B cell (primary cell): ENCODE measurements at regions not wholly inside any gene's neighbourhood (a gene's known extent, or its start where the extent isn't known, plus 50 kb on each side); places are given as distances from the start of the nearest gene placed in this dataset.

Experiments
- EZH2 ChIP-seq: IDR thresholded peaks from 2 replicates; pipeline ENCODE4 v1.6.1; 2012; ENCODE audit warnings: borderline replicate concordance, low read depth, mild to moderate bottlenecking, moderate library complexity, low read length; ENCODE audit not compliant: insufficient read depth, poor library complexity, severe bottlenecking
- TF ChIP-seq, protein P1 (sequence below): fragments of 200-600 bp; IDR thresholded peaks from one replicate; pipeline ENCODE4 v1.8.0; 2022; ENCODE audit warnings: antibody characterized with exemption, mild to moderate bottlenecking

- TF ChIP-seq, protein P1, sequence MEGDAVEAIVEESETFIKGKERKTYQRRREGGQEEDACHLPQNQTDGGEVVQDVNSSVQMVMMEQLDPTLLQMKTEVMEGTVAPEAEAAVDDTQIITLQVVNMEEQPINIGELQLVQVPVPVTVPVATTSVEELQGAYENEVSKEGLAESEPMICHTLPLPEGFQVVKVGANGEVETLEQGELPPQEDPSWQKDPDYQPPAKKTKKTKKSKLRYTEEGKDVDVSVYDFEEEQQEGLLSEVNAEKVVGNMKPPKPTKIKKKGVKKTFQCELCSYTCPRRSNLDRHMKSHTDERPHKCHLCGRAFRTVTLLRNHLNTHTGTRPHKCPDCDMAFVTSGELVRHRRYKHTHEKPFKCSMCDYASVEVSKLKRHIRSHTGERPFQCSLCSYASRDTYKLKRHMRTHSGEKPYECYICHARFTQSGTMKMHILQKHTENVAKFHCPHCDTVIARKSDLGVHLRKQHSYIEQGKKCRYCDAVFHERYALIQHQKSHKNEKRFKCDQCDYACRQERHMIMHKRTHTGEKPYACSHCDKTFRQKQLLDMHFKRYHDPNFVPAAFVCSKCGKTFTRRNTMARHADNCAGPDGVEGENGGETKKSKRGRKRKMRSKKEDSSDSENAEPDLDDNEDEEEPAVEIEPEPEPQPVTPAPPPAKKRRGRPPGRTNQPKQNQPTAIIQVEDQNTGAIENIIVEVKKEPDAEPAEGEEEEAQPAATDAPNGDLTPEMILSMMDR: no peak
- TF ChIP-seq EZH2: no peak
These were observed 217.1 kb upstream of the GHITM start for GRCh38 chr10:83921984-83922860.
